AG04449 (cell line): ENCODE measurements at regions not wholly inside any gene's neighbourhood (a gene's known extent, or its start where the extent isn't known, plus 50 kb on each side); places are given as distances from the start of the nearest gene placed in this dataset.

Experiments used
- CTCF ChIA-PET: fragments of 350-600 bp; formaldehyde crosslinking; extraction: SDS; loops from one replicate; lab custom pipeline; 2021; ENCODE audit warnings: antibody characterized with exemption; lab: Yijun Ruan, JAX
- POLR2A ChIA-PET: fragments of 400-600, 350-600 bp; formaldehyde crosslinking; extraction: SDS; loops from one replicate; lab custom pipeline; 2020; ENCODE audit warnings: antibody characterized with exemption, inconsistent platforms; lab: Yijun Ruan, JAX
- DNase-seq: peaks from one replicate; pipeline ENCODE4 v3.0.0-alpha.2; 2010; ENCODE audit warnings: low read depth, low spot score
- H3K4me3 ChIP-seq: 2 replicates; pipeline ENCODE4 v1.5.1; 2011; ENCODE audit warnings: low read depth, mild to moderate bottlenecking, control low read depth, low read length
- CTCF ChIP-seq: IDR thresholded peaks from one replicate; pipeline ENCODE4 v1.5.1; 2011; ENCODE audit warnings: mild to moderate bottlenecking, moderate library complexity, low read length, control low read depth, inconsistent platforms; ENCODE audit not compliant: insufficient read depth; ENCODE audit errors: missing control alignments

- CTCF ChIA-PET = interaction anchor here (2.8 kb wide), 1 partner anchor 36 kb away, joined by 11 read pairs; no protein-coding TSS in a partner anchor
- no peak for DNase-seq
- TF ChIP-seq CTCF = no peak
- POLR2A ChIA-PET = no interaction called here
- no peak overlapping the region for H3K4me3 ChIP-seq
Observed at GRCh38 chr6:139917951-139918630, 543.6 kb upstream of the CITED2 start.

- no peak overlapping the region for H3K4me3 ChIP-seq
- ChIA-PET POLR2A (no interaction called here), CTCF (no interaction called here)
- no peak for DNase-seq
- TF ChIP-seq CTCF = no peak
Observed at GRCh38 chr6:139914910-139915309, 540.5 kb upstream of the CITED2 start.

GRCh38 chr6:139912735-139913400 is 538.4 kb upstream of the CITED2 start:
- no peak overlapping the region for H3K4me3 ChIP-seq
- no peak for TF ChIP-seq CTCF
- CTCF ChIA-PET = interaction anchor here (1.6 kb wide), 1 partner anchor 12 kb away, joined by 4 read pairs; no protein-coding TSS in a partner anchor
- no peak for DNase-seq
- POLR2A ChIA-PET = no interaction called here

GRCh38 chr6:139909992-139910391 is 535.5 kb upstream of the CITED2 start:
- CTCF ChIA-PET = interaction anchor here (1.4 kb wide), 1 partner anchor 13 kb away, joined by 5 read pairs; no protein-coding TSS in a partner anchor
- POLR2A ChIA-PET = no interaction called here
- no peak for TF ChIP-seq CTCF
- no peak overlapping the region for H3K4me3 ChIP-seq
- DNase-seq = no peak

- no peak for TF ChIP-seq CTCF
- POLR2A ChIA-PET = interaction anchor here (0.6 kb wide), 1 partner anchor 531 kb away, joined by 3 read pairs; the partner anchor contains the start of gene CITED2
- DNase-seq = no peak
- no peak overlapping the region for H3K4me3 ChIP-seq
- CTCF ChIA-PET = interaction anchor here (0.9 kb wide), 1 partner anchor 18 kb away, joined by 3 read pairs; no protein-coding TSS in a partner anchor
Observed at GRCh38 chr6:139905404-139906052, 531.1 kb upstream of the CITED2 start.

GRCh38 chr6:139904568-139904967 is 530.1 kb upstream of the CITED2 start:
- POLR2A ChIA-PET = no interaction called here
- DNase-seq = no peak
- no peak overlapping the region for H3K4me3 ChIP-seq
- CTCF ChIA-PET = interaction anchor here (0.9 kb wide), 1 partner anchor 19 kb away, joined by 3 read pairs; no protein-coding TSS in a partner anchor
- no peak for TF ChIP-seq CTCF
